ENCODE measurements at regions not wholly inside any gene's neighbourhood (a gene's known extent, or its start where the extent isn't known, plus 50 kb on each side); places are given as distances from the start of the nearest gene placed in this dataset.

DNA sequence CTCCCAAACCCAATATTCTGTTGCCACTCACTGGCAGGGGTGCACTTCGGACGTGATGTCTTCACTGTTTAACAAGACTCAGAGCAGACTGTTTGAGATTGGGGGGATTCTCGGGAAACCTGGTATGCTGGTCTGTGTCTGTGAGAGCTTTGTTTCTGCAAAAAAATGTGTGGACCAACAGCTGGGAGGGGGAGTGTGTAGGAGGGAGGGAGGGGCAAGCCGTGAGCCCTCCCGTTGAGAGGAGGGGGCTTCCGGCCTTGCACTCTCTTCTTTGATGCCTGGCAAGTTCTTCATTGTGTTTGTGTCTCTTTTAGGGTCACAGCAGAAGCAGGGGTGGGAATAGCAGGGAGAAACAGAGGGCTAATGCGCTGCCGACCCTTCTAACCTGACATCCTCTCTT, 74.9 kb upstream of the NDN start:
- no peaks in the 10 kb centered on the region for H3K9me3 ChIP-seq (ENCODE audit: insufficient read depth, low read depth)
- H3K4me2 ChIP-seq, result no peak overlapping the region
- H3K27me3 ChIP-seq (ENCODE audit: insufficient read depth, low read depth), result no peaks in the 10 kb centered on the region
- H3F3A ChIP-seq (ENCODE audit: insufficient read depth, low read depth), result no peaks in the 10 kb centered on the region
- no TSS peak for BruUV-seq (replicated peaks)
- no peak for DNase-seq
- no peak overlapping the region for H3K4me3 ChIP-seq
- ChIA-PET POLR2A (ENCODE audit: unreplicated experiment) (no interaction called here), CTCF (no interaction called here)
- no peak overlapping the region for H3K27ac ChIP-seq
- no peaks in the 10 kb centered on the region for H3K9me2 ChIP-seq (ENCODE audit: insufficient read depth)
- no peak for TF ChIP-seq EZH2 (IDR thresholded peaks at IDR 0.05; ENCODE audit: low read depth)
- TF ChIP-seq, protein P1, sequence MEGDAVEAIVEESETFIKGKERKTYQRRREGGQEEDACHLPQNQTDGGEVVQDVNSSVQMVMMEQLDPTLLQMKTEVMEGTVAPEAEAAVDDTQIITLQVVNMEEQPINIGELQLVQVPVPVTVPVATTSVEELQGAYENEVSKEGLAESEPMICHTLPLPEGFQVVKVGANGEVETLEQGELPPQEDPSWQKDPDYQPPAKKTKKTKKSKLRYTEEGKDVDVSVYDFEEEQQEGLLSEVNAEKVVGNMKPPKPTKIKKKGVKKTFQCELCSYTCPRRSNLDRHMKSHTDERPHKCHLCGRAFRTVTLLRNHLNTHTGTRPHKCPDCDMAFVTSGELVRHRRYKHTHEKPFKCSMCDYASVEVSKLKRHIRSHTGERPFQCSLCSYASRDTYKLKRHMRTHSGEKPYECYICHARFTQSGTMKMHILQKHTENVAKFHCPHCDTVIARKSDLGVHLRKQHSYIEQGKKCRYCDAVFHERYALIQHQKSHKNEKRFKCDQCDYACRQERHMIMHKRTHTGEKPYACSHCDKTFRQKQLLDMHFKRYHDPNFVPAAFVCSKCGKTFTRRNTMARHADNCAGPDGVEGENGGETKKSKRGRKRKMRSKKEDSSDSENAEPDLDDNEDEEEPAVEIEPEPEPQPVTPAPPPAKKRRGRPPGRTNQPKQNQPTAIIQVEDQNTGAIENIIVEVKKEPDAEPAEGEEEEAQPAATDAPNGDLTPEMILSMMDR (conservative IDR thresholded peaks at IDR 0.05), result no peak
- H2AFZ ChIP-seq, result no peak overlapping the region
- no peaks in the 10 kb centered on the region for H4K20me1 ChIP-seq (ENCODE audit: insufficient read depth)
- H3K36me3 ChIP-seq (ENCODE audit: low read depth), result no peaks in the 10 kb centered on the region
- H3K79me2 ChIP-seq (ENCODE audit: low read depth), result no peaks in the 10 kb centered on the region
- no peaks in the 10 kb centered on the region for H3K4me1 ChIP-seq (replicated peaks; ENCODE audit: insufficient read depth)
- intact Hi-C loops (cut with micrococcal nuclease; ENCODE audit: unreplicated experiment), result no loop called here

DNA sequence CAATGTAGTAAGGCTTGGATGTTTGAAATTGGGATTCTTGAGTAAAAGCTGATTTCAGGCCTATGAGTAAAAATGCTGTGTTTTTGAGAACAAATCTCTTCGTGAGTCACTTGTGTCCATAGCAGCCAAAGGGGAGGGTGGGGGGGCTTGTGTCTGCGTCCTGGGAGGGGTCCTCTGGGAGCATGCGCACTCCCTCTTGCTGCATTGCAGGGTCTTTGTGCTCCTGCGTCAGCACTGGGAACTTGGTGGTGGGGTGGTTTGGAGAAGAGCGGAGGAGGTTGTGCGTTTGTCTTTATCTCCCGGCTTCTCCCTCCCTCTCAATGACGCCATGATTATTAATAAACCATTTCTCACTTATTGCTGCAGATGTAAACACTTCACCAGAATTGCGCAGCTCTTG, 75.9 kb upstream of the NDN start:
- DNase-seq, result no peak
- intact Hi-C loops (cut with micrococcal nuclease; ENCODE audit: unreplicated experiment), result no loop called here
- Histone ChIP-seq H3K36me3 (ENCODE audit: low read depth) (no peaks in the 10 kb centered on the region), H3K79me2 (ENCODE audit: low read depth) (no peaks in the 10 kb centered on the region), H3K4me2 (no peak overlapping the region), H3K27me3 (ENCODE audit: insufficient read depth, low read depth) (no peaks in the 10 kb centered on the region), H3K9me3 (ENCODE audit: insufficient read depth, low read depth) (no peaks in the 10 kb centered on the region), H3F3A (ENCODE audit: insufficient read depth, low read depth) (no peaks in the 10 kb centered on the region), H3K9me2 (ENCODE audit: insufficient read depth) (no peaks in the 10 kb centered on the region), H2AFZ (no peak overlapping the region), H3K27ac (no peak overlapping the region), H4K20me1 (ENCODE audit: insufficient read depth) (no peaks in the 10 kb centered on the region), H3K4me1 (replicated peaks; ENCODE audit: insufficient read depth) (no peaks in the 10 kb centered on the region), H3K4me3 (no peak overlapping the region)
- BruUV-seq (replicated peaks), result no TSS peak
- no peak for TF ChIP-seq EZH2 (IDR thresholded peaks at IDR 0.05; ENCODE audit: low read depth)
- TF ChIP-seq, protein P1 (conservative IDR thresholded peaks at IDR 0.05), result no peak
- ChIA-PET POLR2A (ENCODE audit: unreplicated experiment) (no interaction called here), CTCF (no interaction called here)

DNA sequence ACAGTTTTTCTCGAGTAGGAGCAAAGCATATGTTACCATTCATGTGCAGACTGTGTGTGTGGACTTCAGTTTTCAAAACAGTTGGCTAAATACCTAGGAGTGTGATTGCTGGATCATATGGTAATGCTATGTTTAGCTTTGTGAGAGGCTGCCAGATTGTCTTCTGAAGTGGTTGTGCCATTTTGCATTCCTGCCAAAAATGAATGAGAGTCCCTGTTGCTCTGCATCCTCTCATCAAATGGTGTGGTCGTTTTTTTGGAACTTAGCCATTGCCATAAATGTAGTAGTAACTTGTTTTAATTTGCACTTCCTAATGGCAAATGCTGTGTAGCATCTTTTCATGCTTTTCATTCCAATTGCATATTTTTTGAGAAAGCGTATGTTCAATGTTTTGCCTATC, 77.2 kb upstream of the NDN start:
- Histone ChIP-seq H4K20me1 (ENCODE audit: insufficient read depth) (no peaks in the 10 kb centered on the region), H3K4me3 (no peak overlapping the region), H3K4me1 (replicated peaks; ENCODE audit: insufficient read depth) (no peaks in the 10 kb centered on the region), H3K79me2 (ENCODE audit: low read depth) (no peaks in the 10 kb centered on the region), H3K4me2 (no peak overlapping the region), H3K27me3 (ENCODE audit: insufficient read depth, low read depth) (no peaks in the 10 kb centered on the region), H3K9me2 (ENCODE audit: insufficient read depth) (no peaks in the 10 kb centered on the region), H3K27ac (no peak overlapping the region), H2AFZ (no peak overlapping the region), H3K9me3 (ENCODE audit: insufficient read depth, low read depth) (no peaks in the 10 kb centered on the region), H3K36me3 (ENCODE audit: low read depth) (no peaks in the 10 kb centered on the region), H3F3A (ENCODE audit: insufficient read depth, low read depth) (no peaks in the 10 kb centered on the region)
- ChIA-PET POLR2A (ENCODE audit: unreplicated experiment) (no interaction called here), CTCF (no interaction called here)
- BruUV-seq (replicated peaks), result no TSS peak
- TF ChIP-seq, protein P1 (conservative IDR thresholded peaks at IDR 0.05), result no peak
- TF ChIP-seq EZH2 (IDR thresholded peaks at IDR 0.05; ENCODE audit: low read depth), result no peak
- intact Hi-C loops (cut with micrococcal nuclease; ENCODE audit: unreplicated experiment), result no loop called here
- no peak for DNase-seq

All from PC-9 (cell line).